ENCODE measurements at regions not wholly inside any gene's neighbourhood (a gene's known extent, or its start where the extent isn't known, plus 50 kb on each side); places are given as distances from the start of the nearest gene placed in this dataset.

GRCh38 chr6:112910256-112910655 lies 563.1 kb downstream of the RFPL4B start (continued):
- TF ChIP-seq, protein P1, sequence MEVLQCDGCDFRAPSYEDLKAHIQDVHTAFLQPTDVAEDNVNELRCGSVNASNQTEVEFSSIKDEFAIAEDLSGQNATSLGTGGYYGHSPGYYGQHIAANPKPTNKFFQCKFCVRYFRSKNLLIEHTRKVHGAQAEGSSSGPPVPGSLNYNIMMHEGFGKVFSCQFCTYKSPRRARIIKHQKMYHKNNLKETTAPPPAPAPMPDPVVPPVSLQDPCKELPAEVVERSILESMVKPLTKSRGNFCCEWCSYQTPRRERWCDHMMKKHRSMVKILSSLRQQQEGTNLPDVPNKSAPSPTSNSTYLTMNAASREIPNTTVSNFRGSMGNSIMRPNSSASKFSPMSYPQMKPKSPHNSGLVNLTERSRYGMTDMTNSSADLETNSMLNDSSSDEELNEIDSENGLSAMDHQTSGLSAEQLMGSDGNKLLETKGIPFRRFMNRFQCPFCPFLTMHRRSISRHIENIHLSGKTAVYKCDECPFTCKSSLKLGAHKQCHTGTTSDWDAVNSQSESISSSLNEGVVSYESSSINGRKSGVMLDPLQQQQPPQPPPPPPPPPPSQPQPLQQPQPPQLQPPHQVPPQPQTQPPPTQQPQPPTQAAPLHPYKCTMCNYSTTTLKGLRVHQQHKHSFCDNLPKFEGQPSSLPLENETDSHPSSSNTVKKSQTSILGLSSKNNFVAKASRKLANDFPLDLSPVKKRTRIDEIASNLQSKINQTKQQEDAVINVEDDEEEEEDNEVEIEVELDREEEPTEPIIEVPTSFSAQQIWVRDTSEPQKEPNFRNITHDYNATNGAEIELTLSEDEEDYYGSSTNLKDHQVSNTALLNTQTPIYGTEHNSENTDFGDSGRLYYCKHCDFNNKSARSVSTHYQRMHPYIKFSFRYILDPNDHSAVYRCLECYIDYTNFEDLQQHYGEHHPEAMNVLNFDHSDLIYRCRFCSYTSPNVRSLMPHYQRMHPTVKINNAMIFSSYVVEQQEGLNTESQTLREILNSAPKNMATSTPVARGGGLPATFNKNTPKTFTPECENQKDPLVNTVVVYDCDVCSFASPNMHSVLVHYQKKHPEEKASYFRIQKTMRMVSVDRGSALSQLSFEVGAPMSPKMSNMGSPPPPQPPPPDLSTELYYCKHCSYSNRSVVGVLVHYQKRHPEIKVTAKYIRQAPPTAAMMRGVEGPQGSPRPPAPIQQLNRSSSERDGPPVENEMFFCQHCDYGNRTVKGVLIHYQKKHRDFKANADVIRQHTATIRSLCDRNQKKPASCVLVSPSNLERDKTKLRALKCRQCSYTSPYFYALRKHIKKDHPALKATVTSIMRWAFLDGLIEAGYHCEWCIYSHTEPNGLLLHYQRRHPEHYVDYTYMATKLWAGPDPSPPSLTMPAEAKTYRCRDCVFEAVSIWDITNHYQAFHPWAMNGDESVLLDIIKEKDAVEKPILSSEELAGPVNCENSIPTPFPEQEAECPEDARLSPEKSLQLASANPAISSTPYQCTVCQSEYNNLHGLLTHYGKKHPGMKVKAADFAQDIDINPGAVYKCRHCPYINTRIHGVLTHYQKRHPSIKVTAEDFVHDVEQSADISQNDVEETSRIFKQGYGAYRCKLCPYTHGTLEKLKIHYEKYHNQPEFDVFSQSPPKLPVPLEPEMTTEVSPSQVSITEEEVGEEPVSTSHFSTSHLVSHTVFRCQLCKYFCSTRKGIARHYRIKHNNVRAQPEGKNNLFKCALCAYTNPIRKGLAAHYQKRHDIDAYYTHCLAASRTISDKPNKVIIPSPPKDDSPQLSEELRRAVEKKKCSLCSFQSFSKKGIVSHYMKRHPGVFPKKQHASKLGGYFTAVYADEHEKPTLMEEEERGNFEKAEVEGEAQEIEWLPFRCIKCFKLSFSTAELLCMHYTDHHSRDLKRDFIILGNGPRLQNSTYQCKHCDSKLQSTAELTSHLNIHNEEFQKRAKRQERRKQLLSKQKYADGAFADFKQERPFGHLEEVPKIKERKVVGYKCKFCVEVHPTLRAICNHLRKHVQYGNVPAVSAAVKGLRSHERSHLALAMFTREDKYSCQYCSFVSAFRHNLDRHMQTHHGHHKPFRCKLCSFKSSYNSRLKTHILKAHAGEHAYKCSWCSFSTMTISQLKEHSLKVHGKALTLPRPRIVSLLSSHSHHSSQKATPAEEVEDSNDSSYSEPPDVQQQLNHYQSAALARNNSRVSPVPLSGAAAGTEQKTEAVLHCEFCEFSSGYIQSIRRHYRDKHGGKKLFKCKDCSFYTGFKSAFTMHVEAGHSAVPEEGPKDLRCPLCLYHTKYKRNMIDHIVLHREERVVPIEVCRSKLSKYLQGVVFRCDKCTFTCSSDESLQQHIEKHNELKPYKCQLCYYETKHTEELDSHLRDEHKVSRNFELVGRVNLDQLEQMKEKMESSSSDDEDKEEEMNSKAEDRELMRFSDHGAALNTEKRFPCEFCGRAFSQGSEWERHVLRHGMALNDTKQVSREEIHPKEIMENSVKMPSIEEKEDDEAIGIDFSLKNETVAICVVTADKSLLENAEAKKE (CRISPR knock-in tag; IDR thresholded peaks at IDR 0.05) = no peak

DNA sequence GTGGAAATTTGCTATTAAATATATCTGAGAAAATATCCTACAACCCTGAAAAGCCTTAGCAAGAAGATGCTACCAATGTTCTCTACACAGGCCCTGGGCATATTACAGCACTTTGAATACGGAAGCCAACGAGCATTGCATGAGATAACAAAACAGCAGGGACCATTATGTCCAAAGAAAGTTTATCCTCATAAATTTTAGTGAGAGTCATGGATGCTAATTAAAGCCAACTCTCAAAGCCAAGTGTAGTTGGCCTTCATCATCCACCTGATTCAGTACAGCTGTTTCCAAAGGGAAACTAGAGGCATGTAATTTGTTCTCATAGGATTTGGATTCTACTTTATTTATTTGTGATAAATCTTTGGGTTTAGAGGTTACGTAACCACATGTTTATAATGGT lies 564.8 kb downstream of the RFPL4B start:
- Mint-ChIP-seq H3K4me1 (peaks cover 17% of the 10 kb centered on the region; the same call in 2 of the 3 replicates), H3K36me3 (ENCODE audit: low read depth) (no peaks in the 10 kb centered on the region), H3K9me3 (no peaks in the 10 kb centered on the region; the same call in 2 of the 3 replicates), H3K4me3 (no peak overlapping the region), H3K27me3 (ENCODE audit: insufficient read depth, low read depth, poor library complexity) (no peaks in the 10 kb centered on the region), H3K27ac (no peak overlapping the region)
- DNase-seq (ENCODE audit: low spot score) = no peak
- TF ChIP-seq EZH2 (IDR thresholded peaks at IDR 0.05; ENCODE audit: low read depth, unreplicated experiment) (no peak), POLR2AphosphoS5 (IDR thresholded peaks at IDR 0.05; ENCODE audit: low read depth) (no peak), ZNF331 (CRISPR knock-in tag; IDR thresholded peaks at IDR 0.05; ENCODE audit: low read depth) (no peak), NANOG (IDR thresholded peaks at IDR 0.05; ENCODE audit: borderline replicate concordance) (no peak), ZNF114 (CRISPR knock-in tag; IDR thresholded peaks at IDR 0.05) (no peak)
- H3K27ac ChIP-seq (ENCODE audit: low read depth) = no peak overlapping the region
- H3K36me3 ChIP-seq (ENCODE audit: insufficient read depth) = no peaks in the 10 kb centered on the region
- H4K20me1 ChIP-seq (replicated peaks; ENCODE audit: insufficient read depth) = no peaks in the 10 kb centered on the region
- H3F3A ChIP-seq (replicated peaks; ENCODE audit: low read depth) = no peaks in the 10 kb centered on the region
- H2AFZ ChIP-seq = no peak overlapping the region
- H3K4me1 ChIP-seq (ENCODE audit: insufficient read depth) = peaks cover 12% of the 10 kb centered on the region; the same call in 1 of the 2 replicates
- no peak overlapping the region for H3K4me2 ChIP-seq
- H3K9me2 ChIP-seq (ENCODE audit: insufficient read depth) = no peaks in the 10 kb centered on the region
- no peak for ATAC-seq
- H3K27me3 ChIP-seq (ENCODE audit: insufficient read depth) = no peaks in the 10 kb centered on the region
- no peaks in the 10 kb centered on the region for H3K79me2 ChIP-seq (replicated peaks; ENCODE audit: insufficient read depth)
- no peak overlapping the region for H3K4me3 ChIP-seq
